ENCODE measurements at regions not wholly inside any gene's neighbourhood (a gene's known extent, or its start where the extent isn't known, plus 50 kb on each side); places are given as distances from the start of the nearest gene placed in this dataset.

DNA sequence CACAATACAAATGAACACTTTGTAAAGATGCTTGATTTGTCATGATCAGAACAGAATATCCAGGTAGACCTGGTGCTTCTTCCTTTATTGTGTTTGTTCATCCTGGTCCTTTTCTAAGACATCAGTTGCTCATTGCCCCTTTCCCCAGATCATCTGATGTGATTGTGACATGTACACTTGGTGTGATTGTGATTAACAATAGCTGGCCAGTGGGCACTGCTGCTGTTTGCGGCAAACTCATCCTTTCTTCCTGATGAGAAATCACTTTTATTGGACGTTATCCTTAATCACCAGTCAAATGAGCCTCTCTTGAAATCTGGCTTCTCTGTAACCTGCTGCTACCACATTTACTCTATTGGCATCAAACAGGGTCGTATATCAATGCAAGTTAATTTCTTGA lies 135.1 kb downstream of the PCDH7 start:
- Histone ChIP-seq H3K4me1 (ENCODE audit: insufficient read depth, low read length, poor library complexity, severe bottlenecking) (no peaks in the 10 kb centered on the region), H3K27me3 (ENCODE audit: insufficient read depth, low read length, poor library complexity, severe bottlenecking) (no peaks in the 10 kb centered on the region), H3K9ac (ENCODE audit: low read depth, low read length, poor library complexity, severe bottlenecking) (no peak overlapping the region), H3F3A (ENCODE audit: low read depth) (no peaks in the 10 kb centered on the region), H3K9me3 (ENCODE audit: insufficient read depth, low read depth, low read length) (no peaks in the 10 kb centered on the region), H3K9me2 (replicated peaks; ENCODE audit: low read depth, low read length) (no peaks in the 10 kb centered on the region), H3K4me3 (ENCODE audit: low read length, poor library complexity, severe bottlenecking) (no peak overlapping the region), H3K36me3 (ENCODE audit: insufficient read depth, low read length) (no peaks in the 10 kb centered on the region), H4K20me1 (ENCODE audit: insufficient read depth, low read length, poor library complexity, severe bottlenecking) (no peaks in the 10 kb centered on the region), H2AFZ (ENCODE audit: low read length) (no peak overlapping the region), H3K4me2 (ENCODE audit: low read depth, low read length, poor library complexity, severe bottlenecking) (no peak overlapping the region), H3K79me2 (ENCODE audit: insufficient read depth, low read length) (no peaks in the 10 kb centered on the region)
- TF ChIP-seq EZH2phosphoT487 (IDR thresholded peaks at IDR 0.05; ENCODE audit: borderline replicate concordance) (no peak), CTCF (conservative IDR thresholded peaks at IDR 0.05; ENCODE audit: low read length) (no peak)

DNA sequence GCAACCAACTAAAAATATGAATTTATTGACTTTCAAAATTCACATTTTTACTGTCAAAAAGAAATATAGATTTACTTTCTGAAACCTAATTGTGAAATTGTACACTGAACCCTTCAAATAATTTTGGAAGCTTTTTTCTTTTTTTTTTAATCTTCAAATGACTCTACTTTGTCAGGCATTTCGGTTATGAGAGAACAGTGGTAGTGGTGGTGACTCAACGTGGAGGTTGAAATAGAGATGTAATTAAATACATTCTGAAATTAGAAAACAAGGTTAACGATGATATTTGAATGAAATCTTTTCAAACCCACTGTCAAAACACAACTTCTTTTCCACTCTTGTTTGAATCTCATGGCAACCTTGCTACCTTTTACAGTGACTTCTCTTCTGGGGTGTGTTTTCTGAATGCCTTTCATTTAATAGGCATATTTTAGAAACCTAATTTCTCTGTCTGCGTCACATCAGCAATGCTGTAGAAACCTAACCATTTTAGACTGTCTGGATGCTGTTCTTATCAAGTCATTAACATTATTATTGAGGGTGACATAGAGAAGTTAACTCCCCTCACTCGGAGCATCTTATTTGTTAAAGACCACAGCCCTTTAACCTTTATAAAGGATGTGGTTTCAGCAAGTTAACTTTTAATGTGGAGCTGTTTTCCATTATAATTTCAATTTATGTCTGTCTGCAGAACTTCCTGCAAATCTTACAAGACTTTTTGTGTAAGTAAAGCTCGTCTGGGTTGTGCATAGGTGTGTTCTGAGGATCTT lies 136.8 kb downstream of the PCDH7 start:
- no peak for TF ChIP-seq EZH2phosphoT487 (IDR thresholded peaks at IDR 0.05; ENCODE audit: borderline replicate concordance)
- TF ChIP-seq CTCF (conservative IDR thresholded peaks at IDR 0.05; ENCODE audit: low read length) = no peak
- Histone ChIP-seq H2AFZ (ENCODE audit: low read length) (no peak overlapping the region), H3K9ac (ENCODE audit: low read depth, low read length, poor library complexity, severe bottlenecking) (no peak overlapping the region)

GRCh38 chr4:30860978-30861377 lies 140.8 kb downstream of the PCDH7 start:
- Histone ChIP-seq H3K9me3 (ENCODE audit: insufficient read depth, low read depth, low read length) (no peaks in the 10 kb centered on the region), H3F3A (ENCODE audit: low read depth) (no peaks in the 10 kb centered on the region), H3K36me3 (ENCODE audit: insufficient read depth, low read length) (no peaks in the 10 kb centered on the region), H3K9me2 (replicated peaks; ENCODE audit: low read depth, low read length) (no peaks in the 10 kb centered on the region), H3K4me1 (ENCODE audit: insufficient read depth, low read length, poor library complexity, severe bottlenecking) (no peaks in the 10 kb centered on the region), H3K79me2 (ENCODE audit: insufficient read depth, low read length) (no peaks in the 10 kb centered on the region), H3K4me2 (ENCODE audit: low read depth, low read length, poor library complexity, severe bottlenecking) (no peak overlapping the region), H3K9ac (ENCODE audit: low read depth, low read length, poor library complexity, severe bottlenecking) (no peak overlapping the region), H2AFZ (ENCODE audit: low read length) (no peak overlapping the region), H4K20me1 (ENCODE audit: insufficient read depth, low read length, poor library complexity, severe bottlenecking) (no peaks in the 10 kb centered on the region), H3K4me3 (ENCODE audit: low read length, poor library complexity, severe bottlenecking) (no peak overlapping the region), H3K27me3 (ENCODE audit: insufficient read depth, low read length, poor library complexity, severe bottlenecking) (no peaks in the 10 kb centered on the region)
- TF ChIP-seq EZH2phosphoT487 (IDR thresholded peaks at IDR 0.05; ENCODE audit: borderline replicate concordance) = no peak

More for the DNA sequence above, 136.8 kb downstream of the PCDH7 start:
- no peaks in the 10 kb centered on the region for H3K27me3 ChIP-seq (ENCODE audit: insufficient read depth, low read length, poor library complexity, severe bottlenecking)
- H3K79me2 ChIP-seq (ENCODE audit: insufficient read depth, low read length) = no peaks in the 10 kb centered on the region
- H3K4me1 ChIP-seq (ENCODE audit: insufficient read depth, low read length, poor library complexity, severe bottlenecking) = no peaks in the 10 kb centered on the region
- H3K9me3 ChIP-seq (ENCODE audit: insufficient read depth, low read depth, low read length) = no peaks in the 10 kb centered on the region
- no peaks in the 10 kb centered on the region for H4K20me1 ChIP-seq (ENCODE audit: insufficient read depth, low read length, poor library complexity, severe bottlenecking)
- H3K4me2 ChIP-seq (ENCODE audit: low read depth, low read length, poor library complexity, severe bottlenecking) = no peak overlapping the region
- H3K4me3 ChIP-seq (ENCODE audit: low read length, poor library complexity, severe bottlenecking) = no peak overlapping the region
- H3K9me2 ChIP-seq (replicated peaks; ENCODE audit: low read depth, low read length) = no peaks in the 10 kb centered on the region
- H3F3A ChIP-seq (ENCODE audit: low read depth) = no peaks in the 10 kb centered on the region
- H3K36me3 ChIP-seq (ENCODE audit: insufficient read depth, low read length) = no peaks in the 10 kb centered on the region

DNA sequence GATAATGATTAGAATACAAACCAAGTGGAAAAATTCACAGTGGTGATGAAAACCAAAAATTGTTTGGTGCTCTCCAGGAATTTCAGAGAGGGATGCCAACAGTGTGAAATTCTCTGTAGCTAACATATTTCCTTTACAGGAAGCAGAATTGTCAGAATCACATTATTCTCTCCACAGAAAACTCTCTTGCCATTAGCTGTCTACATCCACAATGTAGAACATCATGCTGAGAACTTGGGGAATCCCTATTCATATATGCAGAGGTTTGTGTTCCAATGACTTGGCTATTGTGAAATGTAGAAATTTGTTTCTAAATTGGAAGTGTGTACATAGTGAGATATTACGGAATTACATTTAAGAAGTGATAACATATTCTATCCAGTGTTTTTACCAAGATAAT lies 142.0 kb downstream of the PCDH7 start:
- no peak overlapping the region for H3K4me2 ChIP-seq (ENCODE audit: low read depth, low read length, poor library complexity, severe bottlenecking)
- no peaks in the 10 kb centered on the region for H3K9me2 ChIP-seq (replicated peaks; ENCODE audit: low read depth, low read length)
- TF ChIP-seq EZH2phosphoT487 (IDR thresholded peaks at IDR 0.05; ENCODE audit: borderline replicate concordance) (no peak), CTCF (conservative IDR thresholded peaks at IDR 0.05; ENCODE audit: low read length) (no peak)
- no peak overlapping the region for H3K9ac ChIP-seq (ENCODE audit: low read depth, low read length, poor library complexity, severe bottlenecking)
- H3K27me3 ChIP-seq (ENCODE audit: insufficient read depth, low read length, poor library complexity, severe bottlenecking) = no peaks in the 10 kb centered on the region
- no peaks in the 10 kb centered on the region for H3K36me3 ChIP-seq (ENCODE audit: insufficient read depth, low read length)
- no peaks in the 10 kb centered on the region for H4K20me1 ChIP-seq (ENCODE audit: insufficient read depth, low read length, poor library complexity, severe bottlenecking)
- no peak overlapping the region for H3K4me3 ChIP-seq (ENCODE audit: low read length, poor library complexity, severe bottlenecking)
- H2AFZ ChIP-seq (ENCODE audit: low read length) = no peak overlapping the region
- no peaks in the 10 kb centered on the region for H3F3A ChIP-seq (ENCODE audit: low read depth)
- no peaks in the 10 kb centered on the region for H3K9me3 ChIP-seq (ENCODE audit: insufficient read depth, low read depth, low read length)
- H3K79me2 ChIP-seq (ENCODE audit: insufficient read depth, low read length) = no peaks in the 10 kb centered on the region
- H3K4me1 ChIP-seq (ENCODE audit: insufficient read depth, low read length, poor library complexity, severe bottlenecking) = no peaks in the 10 kb centered on the region

Measured in Loucy (cell line).